BJ (cell line): ENCODE measurements at regions not wholly inside any gene's neighbourhood (a gene's known extent, or its start where the extent isn't known, plus 50 kb on each side); places are given as distances from the start of the nearest gene placed in this dataset.

Experiments
- CTCF ChIA-PET: fragments of 350-600 bp; formaldehyde crosslinking; extraction: SDS; loops from one replicate; lab custom pipeline; 2021; ENCODE audit warnings: antibody characterized with exemption, inconsistent platforms; lab: Yijun Ruan, JAX
- POLR2A ChIA-PET: fragments of 300-600 bp; sonication (Branson Sonifier 250); formaldehyde crosslinking; extraction: SDS; loops from one replicate; lab custom pipeline; 2021; ENCODE audit warnings: antibody characterized with exemption; lab: Charles Lee
- DNase-seq: peaks from one replicate; pipeline ENCODE4 v3.0.0-alpha.2; 2011; ENCODE audit warnings: low read depth
- H3K27me3 ChIP-seq: 2 replicates; pipeline ENCODE4 v1.6.0; 2011; ENCODE audit warnings: low read length; ENCODE audit not compliant: control insufficient read depth, insufficient read depth
- H3K36me3 ChIP-seq: 2 replicates; pipeline ENCODE4 v1.5.1; 2011; ENCODE audit warnings: low read length; ENCODE audit not compliant: control insufficient read depth, insufficient read depth
- H3K4me3 ChIP-seq: 2 replicates; pipeline ENCODE4 v1.5.1; 2011; ENCODE audit warnings: low read depth, mild to moderate bottlenecking, control low read depth, low read length
- TF ChIP-seq, protein P1 (sequence below): IDR thresholded peaks from 2 replicates; pipeline ENCODE4 v1.5.1; 2011; ENCODE audit warnings: low read depth, mild to moderate bottlenecking, control low read depth, inconsistent platforms, low read length, moderate library complexity; ENCODE audit not compliant: insufficient read depth

DNA sequence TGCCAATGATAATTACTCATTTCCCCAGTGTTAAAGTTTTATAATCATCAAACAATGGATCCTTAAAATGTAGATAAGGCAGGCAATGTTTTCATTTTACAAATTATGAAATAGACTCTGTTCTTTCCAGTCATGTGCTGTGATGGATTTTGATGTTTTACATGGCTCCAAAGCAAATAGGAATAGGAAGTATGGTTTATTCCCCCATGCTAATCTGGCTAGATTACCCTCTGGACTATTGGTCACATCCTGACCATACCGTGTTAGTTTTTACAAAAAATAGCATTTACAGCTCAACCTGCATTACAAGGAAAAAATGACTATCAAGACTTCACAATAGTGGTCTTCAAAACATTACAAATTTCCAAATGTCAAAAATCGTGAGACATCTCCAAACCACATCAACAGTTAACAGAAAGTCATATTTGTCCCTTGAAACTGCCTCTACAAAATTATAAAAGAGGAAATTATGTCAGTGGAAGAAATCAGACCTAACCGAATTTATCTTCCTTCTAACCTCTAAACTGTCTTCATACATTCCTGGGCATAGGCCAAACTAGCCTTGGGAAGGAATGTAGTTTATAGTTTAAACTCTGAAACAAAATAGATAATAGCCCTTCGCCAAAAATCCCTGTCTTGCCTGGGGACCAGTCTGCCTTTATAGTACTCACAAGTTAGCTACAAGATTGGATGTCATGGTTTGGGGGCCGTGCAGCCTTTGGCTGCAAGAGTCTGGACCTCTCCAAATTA lies 1941.2 kb upstream of the CELF4 start:
- DNase-seq = no peak
- CTCF ChIA-PET = no interaction called here
- TF ChIP-seq, protein P1, sequence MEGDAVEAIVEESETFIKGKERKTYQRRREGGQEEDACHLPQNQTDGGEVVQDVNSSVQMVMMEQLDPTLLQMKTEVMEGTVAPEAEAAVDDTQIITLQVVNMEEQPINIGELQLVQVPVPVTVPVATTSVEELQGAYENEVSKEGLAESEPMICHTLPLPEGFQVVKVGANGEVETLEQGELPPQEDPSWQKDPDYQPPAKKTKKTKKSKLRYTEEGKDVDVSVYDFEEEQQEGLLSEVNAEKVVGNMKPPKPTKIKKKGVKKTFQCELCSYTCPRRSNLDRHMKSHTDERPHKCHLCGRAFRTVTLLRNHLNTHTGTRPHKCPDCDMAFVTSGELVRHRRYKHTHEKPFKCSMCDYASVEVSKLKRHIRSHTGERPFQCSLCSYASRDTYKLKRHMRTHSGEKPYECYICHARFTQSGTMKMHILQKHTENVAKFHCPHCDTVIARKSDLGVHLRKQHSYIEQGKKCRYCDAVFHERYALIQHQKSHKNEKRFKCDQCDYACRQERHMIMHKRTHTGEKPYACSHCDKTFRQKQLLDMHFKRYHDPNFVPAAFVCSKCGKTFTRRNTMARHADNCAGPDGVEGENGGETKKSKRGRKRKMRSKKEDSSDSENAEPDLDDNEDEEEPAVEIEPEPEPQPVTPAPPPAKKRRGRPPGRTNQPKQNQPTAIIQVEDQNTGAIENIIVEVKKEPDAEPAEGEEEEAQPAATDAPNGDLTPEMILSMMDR = no peak
- Histone ChIP-seq H3K36me3 (no peaks in the 10 kb centered on the region), H3K4me3 (no peak overlapping the region), H3K27me3 (no peaks in the 10 kb centered on the region)
- POLR2A ChIA-PET = no interaction called here

DNA sequence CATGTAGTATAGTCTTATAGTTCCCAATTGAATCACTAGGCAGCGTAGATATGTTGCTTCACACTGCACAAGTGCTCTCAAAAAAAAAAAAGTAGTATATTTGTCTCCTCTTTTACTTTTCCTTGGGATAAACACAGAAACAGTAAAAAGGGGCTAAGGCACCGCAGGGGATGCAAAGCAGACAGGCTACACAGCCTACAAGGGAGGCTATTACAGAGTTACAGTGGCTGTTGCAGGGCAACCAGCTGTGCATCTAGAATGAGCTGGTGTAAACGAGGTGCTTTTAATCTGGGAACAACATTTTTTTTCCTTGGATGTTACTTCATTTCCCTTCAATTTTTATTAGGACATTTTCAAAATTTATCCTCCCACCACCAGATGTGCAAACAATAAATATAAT lies 1934.7 kb upstream of the CELF4 start:
- no peak for DNase-seq
- Histone ChIP-seq H3K27me3 (no peaks in the 10 kb centered on the region), H3K36me3 (no peaks in the 10 kb centered on the region), H3K4me3 (no peak overlapping the region)
- TF ChIP-seq, protein P1 = no peak
- POLR2A ChIA-PET = no interaction called here
- CTCF ChIA-PET = no interaction called here

DNA sequence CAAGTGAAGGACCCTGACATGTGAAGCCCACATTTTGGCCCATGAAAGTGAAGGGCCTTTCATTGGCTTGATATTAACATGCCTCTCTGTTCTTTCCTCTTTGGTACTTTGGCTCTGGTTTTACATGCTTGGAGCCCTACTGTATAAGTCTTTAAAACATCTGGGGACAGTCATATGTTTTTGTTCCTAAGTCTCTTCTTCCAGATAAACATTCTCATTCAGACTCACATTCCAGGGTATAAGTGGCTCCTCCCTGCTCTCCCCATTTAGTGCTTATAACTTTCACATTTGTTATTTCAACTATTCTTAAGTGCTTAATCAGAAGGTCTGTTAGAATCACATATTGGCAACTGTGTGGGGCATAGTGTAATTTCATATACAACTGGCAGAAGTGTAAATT lies 1932.2 kb upstream of the CELF4 start:
- TF ChIP-seq, protein P1 = no peak
- ChIA-PET CTCF (no interaction called here), POLR2A (no interaction called here)
- Histone ChIP-seq H3K36me3 (no peaks in the 10 kb centered on the region), H3K4me3 (no peak overlapping the region), H3K27me3 (no peaks in the 10 kb centered on the region)
- DNase-seq = no peak

DNA sequence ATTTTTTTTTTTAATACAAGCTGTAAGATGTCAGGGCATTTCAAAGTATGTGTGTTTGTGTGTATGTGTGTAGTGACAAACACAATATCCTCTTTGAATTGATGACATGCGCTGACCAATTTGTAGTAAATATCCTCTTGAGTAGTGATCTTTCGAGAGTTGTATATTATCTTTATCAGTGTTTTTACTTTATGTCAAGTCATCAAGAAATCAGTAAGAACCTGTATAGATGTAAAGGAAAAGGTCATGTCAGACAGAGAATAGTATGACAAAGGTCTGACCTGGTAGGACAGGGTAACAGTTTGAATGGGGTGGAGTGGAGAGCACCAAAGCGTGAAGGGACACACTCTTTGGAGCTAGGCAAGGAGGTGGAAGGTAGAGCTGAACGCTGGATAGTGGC lies 1931.4 kb upstream of the CELF4 start:
- no peak for DNase-seq
- ChIA-PET CTCF (no interaction called here), POLR2A (no interaction called here)
- H3K27me3 ChIP-seq = no peaks in the 10 kb centered on the region
- no peaks in the 10 kb centered on the region for H3K36me3 ChIP-seq
- TF ChIP-seq, protein P1 = no peak
- H3K4me3 ChIP-seq = no peak overlapping the region

DNA sequence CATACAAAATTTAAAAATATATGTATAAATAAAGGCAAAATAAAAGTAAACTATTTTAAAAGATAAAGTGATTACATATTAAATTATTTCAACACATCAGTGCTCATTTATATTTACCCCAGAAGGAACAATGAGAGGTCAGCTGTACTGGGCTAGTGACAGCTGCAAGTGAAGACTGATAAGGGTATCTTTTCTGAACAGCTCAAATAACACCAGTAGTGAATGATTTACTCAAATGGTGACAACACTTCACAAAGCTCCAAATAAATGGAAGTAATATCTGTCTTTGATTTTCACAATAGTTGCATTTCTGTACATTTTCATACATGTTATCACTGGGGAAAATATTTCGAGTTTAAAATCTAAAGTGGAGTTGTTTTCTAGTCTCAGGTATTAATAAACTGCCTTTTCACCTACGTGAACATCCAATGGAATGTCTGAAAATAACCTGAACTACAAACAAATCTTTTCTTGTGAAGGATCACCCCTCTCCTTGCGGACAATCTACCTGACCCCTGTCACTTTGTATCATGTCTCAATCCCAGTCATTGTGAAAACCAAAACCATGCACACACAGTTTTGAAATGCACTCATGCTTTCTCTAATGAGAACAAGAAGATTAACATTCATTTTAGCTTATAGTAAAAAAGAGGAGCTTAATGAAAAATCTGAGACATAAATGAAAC lies 1928.8 kb upstream of the CELF4 start:
- ChIA-PET POLR2A (no interaction called here), CTCF (no interaction called here)
- TF ChIP-seq, protein P1 = no peak
- H3K4me3 ChIP-seq = no peak overlapping the region
- no peak for DNase-seq
- no peaks in the 10 kb centered on the region for H3K36me3 ChIP-seq
- no peaks in the 10 kb centered on the region for H3K27me3 ChIP-seq
